ENCODE measurements at regions not wholly inside any gene's neighbourhood (a gene's known extent, or its start where the extent isn't known, plus 50 kb on each side); places are given as distances from the start of the nearest gene placed in this dataset.

DNA sequence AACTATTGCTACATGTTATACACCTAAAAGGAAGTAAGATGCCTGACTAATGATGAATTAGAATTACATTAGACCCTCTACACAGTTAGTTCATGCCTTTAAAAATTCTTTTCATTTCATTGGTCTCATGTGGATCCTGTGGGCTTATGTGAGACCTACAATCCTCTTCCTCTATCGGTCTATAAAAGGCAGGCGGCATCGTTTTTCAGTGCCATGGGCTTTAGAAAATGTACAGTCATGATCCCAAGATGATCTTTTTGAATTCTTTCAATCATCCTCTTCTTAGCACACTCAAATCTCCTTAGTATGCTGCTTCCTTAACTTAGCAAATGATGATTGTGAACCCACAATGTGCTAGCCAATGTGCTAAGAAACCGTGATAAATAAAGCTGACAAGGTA, 193.9 kb downstream of the ZNF608 start:
- no peak for TF ChIP-seq EP300 (IDR thresholded peaks at IDR 0.05)
- TF ChIP-seq POLR2AphosphoS5 (IDR thresholded peaks at IDR 0.05): no peak
- TF ChIP-seq, protein P1, sequence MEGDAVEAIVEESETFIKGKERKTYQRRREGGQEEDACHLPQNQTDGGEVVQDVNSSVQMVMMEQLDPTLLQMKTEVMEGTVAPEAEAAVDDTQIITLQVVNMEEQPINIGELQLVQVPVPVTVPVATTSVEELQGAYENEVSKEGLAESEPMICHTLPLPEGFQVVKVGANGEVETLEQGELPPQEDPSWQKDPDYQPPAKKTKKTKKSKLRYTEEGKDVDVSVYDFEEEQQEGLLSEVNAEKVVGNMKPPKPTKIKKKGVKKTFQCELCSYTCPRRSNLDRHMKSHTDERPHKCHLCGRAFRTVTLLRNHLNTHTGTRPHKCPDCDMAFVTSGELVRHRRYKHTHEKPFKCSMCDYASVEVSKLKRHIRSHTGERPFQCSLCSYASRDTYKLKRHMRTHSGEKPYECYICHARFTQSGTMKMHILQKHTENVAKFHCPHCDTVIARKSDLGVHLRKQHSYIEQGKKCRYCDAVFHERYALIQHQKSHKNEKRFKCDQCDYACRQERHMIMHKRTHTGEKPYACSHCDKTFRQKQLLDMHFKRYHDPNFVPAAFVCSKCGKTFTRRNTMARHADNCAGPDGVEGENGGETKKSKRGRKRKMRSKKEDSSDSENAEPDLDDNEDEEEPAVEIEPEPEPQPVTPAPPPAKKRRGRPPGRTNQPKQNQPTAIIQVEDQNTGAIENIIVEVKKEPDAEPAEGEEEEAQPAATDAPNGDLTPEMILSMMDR (IDR thresholded peaks at IDR 0.05): no peak
- no peak for TF ChIP-seq POLR2A (IDR thresholded peaks at IDR 0.05)
- Histone ChIP-seq H3K27me3 (no peaks in the 10 kb centered on the region), H3K9me3 (no peaks in the 10 kb centered on the region), H3K4me1 (no peaks in the 10 kb centered on the region), H3K36me3 (no peaks in the 10 kb centered on the region), H3K27ac (no peak overlapping the region), H3K4me3 (no peak overlapping the region)
- 93% methylated on average over 4 of the region's 4 CpGs for WGBS
- DNase-seq (ENCODE audit: low spot score in 2 of 2): no peak

DNA sequence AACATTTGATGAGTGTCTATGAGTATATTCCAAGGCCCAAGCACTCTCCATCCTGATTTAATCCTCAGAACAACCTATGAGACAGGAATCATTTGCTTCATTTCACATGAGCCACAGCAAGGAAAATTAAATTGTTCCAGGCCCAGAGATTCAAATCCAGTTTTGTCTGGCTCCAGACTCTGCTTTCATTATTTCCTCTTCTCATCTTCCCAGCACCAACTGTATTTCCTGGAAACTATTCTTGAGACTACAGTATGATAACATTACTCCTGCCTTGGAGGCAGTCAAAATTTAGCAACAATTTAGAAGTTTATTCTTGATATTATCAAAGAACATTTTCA, 194.5 kb downstream of the ZNF608 start:
- Histone ChIP-seq H3K27me3 (no peaks in the 10 kb centered on the region), H3K4me3 (no peak overlapping the region), H3K4me1 (no peaks in the 10 kb centered on the region), H3K36me3 (no peaks in the 10 kb centered on the region), H3K9me3 (no peaks in the 10 kb centered on the region), H3K27ac (no peak overlapping the region)
- no peak for DNase-seq (ENCODE audit: low spot score in 2 of 2)
- TF ChIP-seq EP300 (IDR thresholded peaks at IDR 0.05) (no peak), POLR2A (IDR thresholded peaks at IDR 0.05) (no peak), POLR2AphosphoS5 (IDR thresholded peaks at IDR 0.05) (no peak)
- TF ChIP-seq, protein P1 (IDR thresholded peaks at IDR 0.05): no peak

DNA sequence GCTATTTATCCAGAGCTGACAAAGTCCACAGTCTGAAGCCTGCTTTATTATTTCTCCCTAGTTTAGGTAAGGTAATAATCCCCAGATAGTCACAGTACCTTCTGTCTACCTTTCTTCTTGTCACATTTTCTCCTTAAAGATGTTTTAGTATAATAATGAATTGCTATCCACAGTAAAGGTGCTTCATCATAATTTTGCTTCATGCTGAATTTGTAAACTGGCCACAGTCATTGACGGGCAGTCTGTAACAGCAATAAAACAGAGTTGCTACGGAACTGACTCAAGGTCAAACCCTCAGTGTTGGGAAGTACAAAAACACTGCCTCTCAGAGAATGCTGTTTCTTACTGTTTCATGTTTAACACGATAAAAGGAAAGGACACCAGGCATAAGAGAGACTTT, 195.7 kb downstream of the ZNF608 start:
- 76% methylated on average over 3 of the region's 3 CpGs for WGBS
- TF ChIP-seq POLR2AphosphoS5 (IDR thresholded peaks at IDR 0.05): no peak
- no peak for TF ChIP-seq EP300 (IDR thresholded peaks at IDR 0.05)
- Histone ChIP-seq H3K36me3 (no peaks in the 10 kb centered on the region), H3K4me1 (no peaks in the 10 kb centered on the region), H3K4me3 (no peak overlapping the region), H3K9me3 (no peaks in the 10 kb centered on the region), H3K27ac (no peak overlapping the region), H3K27me3 (no peaks in the 10 kb centered on the region)
- DNase-seq (ENCODE audit: low spot score in 2 of 2): no peak

DNA sequence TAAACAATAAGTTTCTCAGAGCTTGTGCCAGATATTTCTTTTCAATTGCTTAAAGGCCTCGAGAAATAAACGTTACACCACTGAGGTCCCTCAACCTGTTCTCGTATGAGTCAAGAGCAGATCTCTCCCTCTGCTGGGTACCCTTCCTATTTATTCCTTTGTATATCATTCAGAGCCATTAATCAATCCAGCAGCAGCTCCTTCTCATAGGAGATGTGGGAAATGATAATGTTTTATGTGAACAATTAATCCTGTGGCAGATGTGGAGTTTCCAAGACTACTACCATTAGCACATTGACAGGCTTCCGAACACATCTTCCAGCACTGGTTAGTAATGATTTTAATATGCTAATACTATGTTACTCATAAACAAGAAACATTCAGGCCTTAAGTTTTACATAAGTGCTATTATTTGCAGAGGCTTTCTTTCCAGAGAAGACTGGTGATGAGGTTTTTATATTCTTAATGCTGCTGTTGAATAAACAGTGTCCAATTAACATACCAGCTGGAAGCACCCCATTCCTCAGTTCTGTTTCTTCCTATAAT, 196.5 kb downstream of the ZNF608 start:
- whole genome bisulfite sequencing: 78% methylated on average over 4 of the region's 4 CpGs

DNA sequence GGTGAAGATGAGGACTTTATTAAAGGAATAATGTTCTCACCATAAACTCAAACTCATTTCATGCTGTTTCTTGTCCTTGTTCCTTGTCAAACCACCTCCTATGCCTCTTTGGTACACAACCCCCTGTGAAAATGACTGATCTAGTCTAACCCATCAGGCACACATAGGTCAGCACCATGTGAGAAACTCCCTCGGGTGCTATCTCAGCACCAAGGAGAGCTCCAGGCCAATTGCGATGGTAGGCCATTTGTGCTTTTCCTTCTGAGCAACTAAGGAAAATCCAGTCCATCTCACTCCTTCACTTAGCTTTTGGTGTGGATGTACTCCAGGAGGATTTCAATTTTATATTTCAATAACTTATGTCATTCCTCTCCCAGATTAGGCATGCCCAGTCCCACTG, 199.8 kb downstream of the ZNF608 start:
- H3K27ac ChIP-seq: no peak overlapping the region
- no peaks in the 10 kb centered on the region for H3K9me3 ChIP-seq
- H3K36me3 ChIP-seq: no peaks in the 10 kb centered on the region
- no peaks in the 10 kb centered on the region for H3K27me3 ChIP-seq
- H3K4me1 ChIP-seq: no peaks in the 10 kb centered on the region
- no peak for DNase-seq (ENCODE audit: low spot score in 2 of 2)
- 46% methylated on average over 2 of the region's 2 CpGs for WGBS
- TF ChIP-seq, protein P1 (IDR thresholded peaks at IDR 0.05): no peak
- TF ChIP-seq POLR2A (IDR thresholded peaks at IDR 0.05): no peak
- no peak for TF ChIP-seq POLR2AphosphoS5 (IDR thresholded peaks at IDR 0.05)
- no peak for TF ChIP-seq EP300 (IDR thresholded peaks at IDR 0.05)
- no peak overlapping the region for H3K4me3 ChIP-seq

More for the DNA sequence above, 196.5 kb downstream of the ZNF608 start:
- H3K36me3 ChIP-seq: no peaks in the 10 kb centered on the region
- no peak for TF ChIP-seq POLR2AphosphoS5 (IDR thresholded peaks at IDR 0.05)
- TF ChIP-seq EP300 (IDR thresholded peaks at IDR 0.05): no peak
- TF ChIP-seq, protein P1 (IDR thresholded peaks at IDR 0.05): no peak
- TF ChIP-seq POLR2A (IDR thresholded peaks at IDR 0.05): no peak
- H3K27ac ChIP-seq: no peak overlapping the region
- H3K4me1 ChIP-seq: no peaks in the 10 kb centered on the region
- H3K9me3 ChIP-seq: no peaks in the 10 kb centered on the region
- DNase-seq (ENCODE audit: low spot score in 2 of 2): no peak
- H3K27me3 ChIP-seq: no peaks in the 10 kb centered on the region
- no peak overlapping the region for H3K4me3 ChIP-seq
